LNCaP clone FGC (cell line): ENCODE measurements at regions not wholly inside any gene's neighbourhood (a gene's known extent, or its start where the extent isn't known, plus 50 kb on each side); places are given as distances from the start of the nearest gene placed in this dataset.
"Not testable (repeated sequence)": the region's sequence is repeated elsewhere in the genome, so short reads cannot be mapped to it uniquely, and the experiment has no call there.

Experiments
- DNase-seq: peaks from one replicate; pipeline ENCODE4 v3.0.0-alpha.2; 2011; ENCODE audit warnings: low read depth
- H3K4me3 ChIP-seq: 2 replicates; pipeline ENCODE4 v1.5.1; 2011; ENCODE audit warnings: mild to moderate bottlenecking, low read depth, low read length, control low read depth
- CTCF ChIP-seq: IDR thresholded peaks from 2 replicates; pipeline ENCODE4 v1.5.1; 2012; ENCODE audit warnings: mild to moderate bottlenecking; ENCODE audit not compliant: control insufficient read depth, insufficient read depth; ENCODE audit errors: extremely low read depth

- DNase-seq, result no peak
- no peak for TF ChIP-seq CTCF
- no peak overlapping the region for H3K4me3 ChIP-seq
Observed at GRCh38 chr6:85006362-85006761, 242.0 kb upstream of the TBX18 start.

- no peak for TF ChIP-seq CTCF
- H3K4me3 ChIP-seq, result no peak overlapping the region
- DNase-seq, result no peak
Observed at GRCh38 chr6:85005494-85005893, 241.1 kb upstream of the TBX18 start.

- no peak overlapping the region for H3K4me3 ChIP-seq
- DNase-seq, result no peak
- TF ChIP-seq CTCF, result no peak
Observed at GRCh38 chr6:85004361-85004995, 240.1 kb upstream of the TBX18 start.

- TF ChIP-seq CTCF, result no peak
- H3K4me3 ChIP-seq, result no peak overlapping the region
- no peak for DNase-seq
Observed at GRCh38 chr6:85002847-85003246, 238.4 kb upstream of the TBX18 start.

GRCh38 chr6:85000001-85000400, 235.6 kb upstream of the TBX18 start:
- H3K4me3 ChIP-seq, result no peak overlapping the region
- DNase-seq, result no peak
- TF ChIP-seq CTCF, result no peak

- no peak for TF ChIP-seq CTCF
- H3K4me3 ChIP-seq, result no peak overlapping the region
- no peak for DNase-seq
Observed at GRCh38 chr6:84998223-84998622, 233.8 kb upstream of the TBX18 start.

GRCh38 chr6:84988766-84989165, 224.4 kb upstream of the TBX18 start:
- not testable (repeated sequence) for H3K4me3 ChIP-seq, DNase-seq

GRCh38 chr6:84985490-84985889, 221.1 kb upstream of the TBX18 start:
- DNase-seq, H3K4me3 ChIP-seq: not testable (repeated sequence)
